ENCODE measurements at regions not wholly inside any gene's neighbourhood (a gene's known extent, or its start where the extent isn't known, plus 50 kb on each side); places are given as distances from the start of the nearest gene placed in this dataset.

DNA sequence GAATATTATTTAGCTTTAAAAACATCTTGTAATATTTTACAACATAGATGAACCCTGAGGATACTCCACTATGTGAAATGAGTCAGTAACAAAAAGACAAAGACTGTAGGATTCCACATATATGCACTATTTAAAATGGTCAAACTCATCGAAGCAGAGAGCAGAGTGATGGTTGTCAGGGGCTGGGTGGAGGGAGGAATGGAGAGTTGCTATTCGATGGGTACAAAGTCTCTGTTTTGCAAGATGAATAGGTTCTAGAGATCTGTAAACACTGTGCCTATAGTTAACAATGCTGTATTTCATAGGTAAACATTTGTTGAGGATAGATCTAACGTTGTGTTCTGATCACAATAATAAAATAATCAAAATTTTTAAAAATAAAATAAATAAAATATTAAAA is 1675.9 kb upstream of the CELF4 start:
- POLR2A ChIA-PET: no interaction called here
- no peak for DNase-seq (ENCODE audit: low spot score)
- no peak overlapping the region for H3K27ac ChIP-seq (ENCODE audit: low read depth, low read length, poor library complexity, severe bottlenecking)
- no peak overlapping the region for H3K4me3 ChIP-seq (ENCODE audit: low read depth, low read length, poor library complexity, severe bottlenecking)
- no peaks in the 10 kb centered on the region for H3K4me1 ChIP-seq (ENCODE audit: insufficient read depth, low read length, poor library complexity, severe bottlenecking)
- no peak overlapping the region for H3K4me2 ChIP-seq (ENCODE audit: low read length)
- intact Hi-C loops (cut with micrococcal nuclease; ENCODE audit: unreplicated experiment): no loop called here
- no peak overlapping the region for H2AFZ ChIP-seq (ENCODE audit: low read length)
- H3K36me3 ChIP-seq (ENCODE audit: insufficient read depth, low read length): no peaks in the 10 kb centered on the region
- no TSS peak for BruUV-seq (replicated peaks)
- TF ChIP-seq, protein P1, sequence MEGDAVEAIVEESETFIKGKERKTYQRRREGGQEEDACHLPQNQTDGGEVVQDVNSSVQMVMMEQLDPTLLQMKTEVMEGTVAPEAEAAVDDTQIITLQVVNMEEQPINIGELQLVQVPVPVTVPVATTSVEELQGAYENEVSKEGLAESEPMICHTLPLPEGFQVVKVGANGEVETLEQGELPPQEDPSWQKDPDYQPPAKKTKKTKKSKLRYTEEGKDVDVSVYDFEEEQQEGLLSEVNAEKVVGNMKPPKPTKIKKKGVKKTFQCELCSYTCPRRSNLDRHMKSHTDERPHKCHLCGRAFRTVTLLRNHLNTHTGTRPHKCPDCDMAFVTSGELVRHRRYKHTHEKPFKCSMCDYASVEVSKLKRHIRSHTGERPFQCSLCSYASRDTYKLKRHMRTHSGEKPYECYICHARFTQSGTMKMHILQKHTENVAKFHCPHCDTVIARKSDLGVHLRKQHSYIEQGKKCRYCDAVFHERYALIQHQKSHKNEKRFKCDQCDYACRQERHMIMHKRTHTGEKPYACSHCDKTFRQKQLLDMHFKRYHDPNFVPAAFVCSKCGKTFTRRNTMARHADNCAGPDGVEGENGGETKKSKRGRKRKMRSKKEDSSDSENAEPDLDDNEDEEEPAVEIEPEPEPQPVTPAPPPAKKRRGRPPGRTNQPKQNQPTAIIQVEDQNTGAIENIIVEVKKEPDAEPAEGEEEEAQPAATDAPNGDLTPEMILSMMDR (conservative IDR thresholded peaks at IDR 0.05; ENCODE audit: low read length): no peak
- TF ChIP-seq EZH2phosphoT487 (IDR thresholded peaks at IDR 0.05; ENCODE audit: borderline replicate concordance, low read depth, low read length): no peak
- no peaks in the 10 kb centered on the region for H4K20me1 ChIP-seq (ENCODE audit: insufficient read depth, low read length)
- H3K9me2 ChIP-seq (ENCODE audit: insufficient read depth, low read length): no peaks in the 10 kb centered on the region
- no peaks in the 10 kb centered on the region for H3K79me2 ChIP-seq (ENCODE audit: insufficient read depth, low read depth, low read length)
- H3K9me3 ChIP-seq (ENCODE audit: low read length): no peaks in the 10 kb centered on the region
- CTCF ChIA-PET (ENCODE audit: unreplicated experiment): no interaction called here

DNA sequence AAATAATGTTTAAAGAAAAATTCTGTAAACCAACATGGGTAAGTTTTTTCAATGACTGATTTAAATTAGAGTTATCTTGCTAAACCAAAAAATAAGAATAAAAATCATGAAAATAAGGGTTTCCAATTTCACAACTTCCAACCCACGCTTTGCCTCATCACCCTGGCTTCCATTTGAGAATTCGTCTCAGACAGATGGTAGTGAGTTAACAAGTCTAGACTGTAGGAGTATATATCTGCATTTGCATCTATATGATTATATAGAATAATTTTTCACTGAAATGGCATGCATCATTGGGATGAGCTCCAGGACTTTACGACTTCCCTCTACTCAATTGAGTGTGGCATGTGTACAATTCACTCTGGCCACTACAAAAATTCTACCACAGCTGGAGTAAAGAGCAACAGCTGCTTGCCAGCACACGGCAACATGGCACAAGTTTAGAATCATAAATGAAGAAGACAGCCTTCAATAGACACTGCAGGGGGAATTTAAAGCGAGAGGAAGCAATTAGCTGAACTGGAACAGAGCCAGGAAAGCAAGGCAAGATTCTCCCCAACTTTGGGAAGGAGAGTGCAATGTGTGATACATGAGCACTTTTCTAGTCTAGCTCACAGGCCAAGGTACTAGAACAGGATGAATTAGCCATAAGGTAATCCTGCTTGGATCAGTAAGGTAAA is 1673.5 kb upstream of the CELF4 start:
- H3K9me3 ChIP-seq (ENCODE audit: low read length): no peaks in the 10 kb centered on the region
- H3K27ac ChIP-seq (ENCODE audit: low read depth, low read length, poor library complexity, severe bottlenecking): no peak overlapping the region
- no peak overlapping the region for H2AFZ ChIP-seq (ENCODE audit: low read length)
- H4K20me1 ChIP-seq (ENCODE audit: insufficient read depth, low read length): no peaks in the 10 kb centered on the region
- DNase-seq (ENCODE audit: low spot score): no peak
- no peaks in the 10 kb centered on the region for H3K4me1 ChIP-seq (ENCODE audit: insufficient read depth, low read length, poor library complexity, severe bottlenecking)
- intact Hi-C loops (cut with micrococcal nuclease; ENCODE audit: unreplicated experiment): no loop called here
- ChIA-PET POLR2A (no interaction called here), CTCF (ENCODE audit: unreplicated experiment) (no interaction called here)
- H3K36me3 ChIP-seq (ENCODE audit: insufficient read depth, low read length): no peaks in the 10 kb centered on the region
- no peak for TF ChIP-seq EZH2phosphoT487 (IDR thresholded peaks at IDR 0.05; ENCODE audit: borderline replicate concordance, low read depth, low read length)
- TF ChIP-seq, protein P1 (conservative IDR thresholded peaks at IDR 0.05; ENCODE audit: low read length): no peak
- BruUV-seq (replicated peaks): no TSS peak
- H3K79me2 ChIP-seq (ENCODE audit: insufficient read depth, low read depth, low read length): no peaks in the 10 kb centered on the region
- H3K4me3 ChIP-seq (ENCODE audit: low read depth, low read length, poor library complexity, severe bottlenecking): no peak overlapping the region
- H3K4me2 ChIP-seq (ENCODE audit: low read length): no peak overlapping the region
- no peaks in the 10 kb centered on the region for H3K9me2 ChIP-seq (ENCODE audit: insufficient read depth, low read length)

GRCh38 chr18:39235118-39235719 is 1669.6 kb upstream of the CELF4 start:
- CTCF ChIA-PET (ENCODE audit: unreplicated experiment): no interaction called here
- DNase-seq (ENCODE audit: low spot score): no peak

More at GRCh38 chr18:39235118-39235719, 1669.6 kb upstream of the CELF4 start:
- no TSS peak for BruUV-seq (replicated peaks)
- Histone ChIP-seq H3K4me1 (ENCODE audit: insufficient read depth, low read length, poor library complexity, severe bottlenecking) (no peaks in the 10 kb centered on the region), H3K36me3 (ENCODE audit: insufficient read depth, low read length) (no peaks in the 10 kb centered on the region), H3K4me3 (ENCODE audit: low read depth, low read length, poor library complexity, severe bottlenecking) (no peak overlapping the region), H3K9me2 (ENCODE audit: insufficient read depth, low read length) (no peaks in the 10 kb centered on the region), H3K9me3 (ENCODE audit: low read length) (no peaks in the 10 kb centered on the region), H3K4me2 (ENCODE audit: low read length) (no peak overlapping the region), H3K79me2 (ENCODE audit: insufficient read depth, low read depth, low read length) (no peaks in the 10 kb centered on the region), H4K20me1 (ENCODE audit: insufficient read depth, low read length) (no peaks in the 10 kb centered on the region), H2AFZ (ENCODE audit: low read length) (no peak overlapping the region), H3K27ac (ENCODE audit: low read depth, low read length, poor library complexity, severe bottlenecking) (no peak overlapping the region)
- POLR2A ChIA-PET: no interaction called here
- TF ChIP-seq, protein P1 (conservative IDR thresholded peaks at IDR 0.05; ENCODE audit: low read length): no peak
- TF ChIP-seq EZH2phosphoT487 (IDR thresholded peaks at IDR 0.05; ENCODE audit: borderline replicate concordance, low read depth, low read length): no peak
- intact Hi-C loops (cut with micrococcal nuclease; ENCODE audit: unreplicated experiment): no loop called here
